B cell (primary cell): ENCODE measurements at regions not wholly inside any gene's neighbourhood (a gene's known extent, or its start where the extent isn't known, plus 50 kb on each side); places are given as distances from the start of the nearest gene placed in this dataset.

Experiments
- CTCF ChIP-seq: fragments of 200-600 bp; IDR thresholded peaks from one replicate; pipeline ENCODE4 v1.8.0; 2022; ENCODE audit warnings: antibody characterized with exemption, mild to moderate bottlenecking
- EZH2 ChIP-seq: IDR thresholded peaks from 2 replicates; pipeline ENCODE4 v1.6.1; 2012; ENCODE audit warnings: borderline replicate concordance, low read depth, mild to moderate bottlenecking, moderate library complexity, low read length; ENCODE audit not compliant: insufficient read depth, poor library complexity, severe bottlenecking

DNA sequence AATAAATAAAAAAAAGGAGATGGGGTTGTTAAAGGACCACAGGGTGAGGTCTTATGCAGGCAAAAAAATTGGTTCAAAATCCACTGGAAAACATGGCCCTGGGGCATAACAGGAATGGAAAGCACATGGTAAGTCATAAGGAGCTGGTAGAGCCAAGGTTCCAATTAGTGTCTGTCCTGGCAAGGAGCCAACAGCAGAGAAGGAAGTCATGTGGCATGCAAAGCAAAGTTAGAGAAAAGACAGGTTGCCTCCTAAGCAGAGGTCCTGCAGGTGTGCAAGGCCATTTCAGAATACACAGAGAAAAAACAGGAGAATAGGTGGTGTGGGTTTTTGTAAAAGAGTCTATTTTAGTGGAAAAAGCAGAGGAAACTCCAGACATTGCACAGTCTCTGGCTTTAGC lies 1881.7 kb downstream of the ARAP2 start:
- TF ChIP-seq CTCF, result no peak
- no peak for TF ChIP-seq EZH2
